SK-N-SH (cell line): ENCODE measurements at regions not wholly inside any gene's neighbourhood (a gene's known extent, or its start where the extent isn't known, plus 50 kb on each side); places are given as distances from the start of the nearest gene placed in this dataset.
"Not testable (repeated sequence)": the region's sequence is repeated elsewhere in the genome, so short reads cannot be mapped to it uniquely, and the experiment has no call there.

Source experiments
- CTCF ChIA-PET: fragments of 300-600, 350-600 bp; formaldehyde crosslinking; extraction: SDS; loops from one replicate; lab custom pipeline; 2021; lab: Yijun Ruan, JAX
- POLR2A ChIA-PET: fragments of 350-600 bp; sonication (Branson Sonifier 250); formaldehyde crosslinking; extraction: SDS; loops from one replicate; lab custom pipeline; 2020; ENCODE audit warnings: antibody characterized with exemption, inconsistent platforms; lab: Yijun Ruan, JAX
- DNase-seq: peaks from one replicate; pipeline ENCODE4 v3.0.0; 2012
- H2AFZ ChIP-seq: fragments of 200-600 bp; sonication (generic); 2 replicates; pipeline ENCODE4 v1.8.1; 2016; ENCODE audit warnings: antibody characterized with exemption, mild to moderate bottlenecking, low read depth
- H3F3A ChIP-seq: fragments of 200-600 bp; sonication (generic); replicated peaks from 2 replicates; pipeline ENCODE3; 2016; ENCODE audit warnings: antibody characterized with exemption, mild to moderate bottlenecking; ENCODE audit not compliant: insufficient read depth
- H3K27ac ChIP-seq, 2 experiments: fragments of 200-500 bp in 1 of 2; fragments of 200-600 bp in 1 of 2; sonication (Bioruptor generic) in 1 of 2; sonication (generic), shearing (Covaris generic) in 1 of 2; 2 replicates each; pipeline versions ENCODE4 v1.5.1 to v1.6.1; 2014 to 2016; ENCODE audit warnings: low read depth in 2 of 2, inconsistent platforms in 1 of 2, low read length in 1 of 2, mild to moderate bottlenecking in 1 of 2, mixed read lengths in 1 of 2
- H3K27me3 ChIP-seq: fragments of 200-600 bp; sonication (generic), shearing (Covaris generic); 2 replicates; pipeline ENCODE4 v1.6.1; 2016; ENCODE audit warnings: mixed run types; ENCODE audit not compliant: insufficient read depth
- H3K36me3 ChIP-seq, 2 experiments: fragments of 200-500 bp in 1 of 2; fragments of 200-600 bp in 1 of 2; sonication (Bioruptor generic) in 1 of 2; sonication (generic) in 1 of 2; replicated peaks in 1 of 2; 2 replicates each; pipeline versions ENCODE3 to v1.5.1; 2014 to 2016; ENCODE audit warnings: low read length in 1 of 2, mild to moderate bottlenecking in 1 of 2; ENCODE audit not compliant: insufficient read depth in 2 of 2, control insufficient read depth in 1 of 2
- H3K4me1 ChIP-seq, 2 experiments: fragments of 200-500 bp in 1 of 2; fragments of 200-600 bp in 1 of 2; sonication (Bioruptor generic) in 1 of 2; sonication (generic), shearing (Covaris generic) in 1 of 2; 2 replicates each; pipeline versions ENCODE4 v1.5.1 to v1.6.1; 2014 to 2016; ENCODE audit warnings: low read depth in 1 of 2, low read length in 1 of 2, mixed run types in 1 of 2; ENCODE audit not compliant: insufficient read depth in 2 of 2, control insufficient read depth in 1 of 2
- H3K4me2 ChIP-seq: fragments of 200-600 bp; sonication (generic), shearing (Covaris generic); 2 replicates; pipeline ENCODE4 v1.6.1; 2017; ENCODE audit warnings: mixed run types
- H3K4me3 ChIP-seq, 2 experiments: fragments of 200-500 bp in 1 of 2; fragments of 200-600 bp in 1 of 2; sonication (Bioruptor generic) in 1 of 2; sonication (generic), shearing (Covaris generic) in 1 of 2; 2 replicates each; pipeline versions ENCODE4 v1.5.1 to v1.8.1; 2014 to 2016; ENCODE audit warnings: low read depth in 2 of 2, inconsistent platforms in 1 of 2, low read length in 1 of 2, mild to moderate bottlenecking in 1 of 2, mixed read lengths in 1 of 2, moderate library complexity in 1 of 2
- H3K79me2 ChIP-seq: fragments of 200-600 bp; sonication (generic); 2 replicates; pipeline ENCODE4 v1.8.1; 2017; ENCODE audit warnings: mild to moderate bottlenecking; ENCODE audit not compliant: insufficient read depth
- H3K9ac ChIP-seq: fragments of 200-600 bp; sonication (generic); 2 replicates; pipeline ENCODE4 v1.6.1; 2017; ENCODE audit warnings: mixed run types
- H3K9me2 ChIP-seq: fragments of 200-600 bp; sonication (generic); 2 replicates; pipeline ENCODE4 v1.6.1; 2017; ENCODE audit warnings: mixed run types
- H3K9me3 ChIP-seq: fragments of 200-600 bp; sonication (generic); 2 replicates; pipeline ENCODE4 v1.6.1; 2017; ENCODE audit warnings: mixed run types, mild to moderate bottlenecking, moderate library complexity
- H4K20me1 ChIP-seq: fragments of 200-600 bp; sonication (generic); 2 replicates; pipeline ENCODE4 v1.6.1; 2017; ENCODE audit warnings: mild to moderate bottlenecking, mixed run types; ENCODE audit not compliant: insufficient read depth
- TAF1 ChIP-seq: IDR thresholded peaks from 2 replicates; pipeline ENCODE4 v1.6.1; 2012; ENCODE audit warnings: low read depth, mild to moderate bottlenecking, low read length, moderate library complexity, borderline replicate concordance
- WGBS: methylation state at CpG from one replicate; pipeline ENCODE4 v1.1.6; 2017; ENCODE audit warnings: low lambda C conversion rate; 5-methylcytosine and 5-hydroxymethylcytosine counted together
- TF ChIP-seq, protein P1 (sequence below): fragments of 150-350 bp; IDR thresholded peaks from 2 replicates; pipeline ENCODE4 v1.6.1; 2017; ENCODE audit warnings: antibody characterized with exemption, low read length, low read depth, borderline replicate concordance
- TF ChIP-seq, protein P2 (sequence below): IDR thresholded peaks from 2 replicates; pipeline ENCODE4; 2012

DNA sequence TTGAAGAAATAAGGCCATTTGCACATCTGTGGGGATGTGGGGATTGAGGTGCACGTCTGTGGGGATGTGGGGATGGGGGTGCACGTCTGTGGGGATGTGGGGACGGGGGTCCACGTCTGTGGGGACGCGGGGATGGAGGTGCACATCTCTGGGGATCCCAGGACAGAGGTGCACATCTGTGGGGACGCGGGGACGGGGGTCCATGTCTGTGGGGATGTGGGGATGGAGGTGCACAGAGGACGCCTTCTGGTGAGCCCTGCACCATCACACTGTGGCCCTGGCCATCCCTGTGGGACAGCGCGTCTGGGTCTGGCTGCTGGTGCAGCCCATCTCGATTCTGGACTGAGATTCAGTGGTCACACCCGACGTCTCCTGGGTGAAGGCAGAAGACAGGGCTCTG lies 161.4 kb downstream of the LAT start (continued):
- TF ChIP-seq, protein P1, sequence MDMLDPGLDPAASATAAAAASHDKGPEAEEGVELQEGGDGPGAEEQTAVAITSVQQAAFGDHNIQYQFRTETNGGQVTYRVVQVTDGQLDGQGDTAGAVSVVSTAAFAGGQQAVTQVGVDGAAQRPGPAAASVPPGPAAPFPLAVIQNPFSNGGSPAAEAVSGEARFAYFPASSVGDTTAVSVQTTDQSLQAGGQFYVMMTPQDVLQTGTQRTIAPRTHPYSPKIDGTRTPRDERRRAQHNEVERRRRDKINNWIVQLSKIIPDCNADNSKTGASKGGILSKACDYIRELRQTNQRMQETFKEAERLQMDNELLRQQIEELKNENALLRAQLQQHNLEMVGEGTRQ = no peak
- TF ChIP-seq, protein P2, sequence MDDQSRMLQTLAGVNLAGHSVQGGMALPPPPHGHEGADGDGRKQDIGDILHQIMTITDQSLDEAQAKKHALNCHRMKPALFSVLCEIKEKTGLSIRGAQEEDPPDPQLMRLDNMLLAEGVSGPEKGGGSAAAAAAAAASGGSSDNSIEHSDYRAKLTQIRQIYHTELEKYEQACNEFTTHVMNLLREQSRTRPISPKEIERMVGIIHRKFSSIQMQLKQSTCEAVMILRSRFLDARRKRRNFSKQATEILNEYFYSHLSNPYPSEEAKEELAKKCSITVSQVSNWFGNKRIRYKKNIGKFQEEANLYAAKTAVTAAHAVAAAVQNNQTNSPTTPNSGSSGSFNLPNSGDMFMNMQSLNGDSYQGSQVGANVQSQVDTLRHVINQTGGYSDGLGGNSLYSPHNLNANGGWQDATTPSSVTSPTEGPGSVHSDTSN = no peak
- no peak for TF ChIP-seq TAF1

DNA sequence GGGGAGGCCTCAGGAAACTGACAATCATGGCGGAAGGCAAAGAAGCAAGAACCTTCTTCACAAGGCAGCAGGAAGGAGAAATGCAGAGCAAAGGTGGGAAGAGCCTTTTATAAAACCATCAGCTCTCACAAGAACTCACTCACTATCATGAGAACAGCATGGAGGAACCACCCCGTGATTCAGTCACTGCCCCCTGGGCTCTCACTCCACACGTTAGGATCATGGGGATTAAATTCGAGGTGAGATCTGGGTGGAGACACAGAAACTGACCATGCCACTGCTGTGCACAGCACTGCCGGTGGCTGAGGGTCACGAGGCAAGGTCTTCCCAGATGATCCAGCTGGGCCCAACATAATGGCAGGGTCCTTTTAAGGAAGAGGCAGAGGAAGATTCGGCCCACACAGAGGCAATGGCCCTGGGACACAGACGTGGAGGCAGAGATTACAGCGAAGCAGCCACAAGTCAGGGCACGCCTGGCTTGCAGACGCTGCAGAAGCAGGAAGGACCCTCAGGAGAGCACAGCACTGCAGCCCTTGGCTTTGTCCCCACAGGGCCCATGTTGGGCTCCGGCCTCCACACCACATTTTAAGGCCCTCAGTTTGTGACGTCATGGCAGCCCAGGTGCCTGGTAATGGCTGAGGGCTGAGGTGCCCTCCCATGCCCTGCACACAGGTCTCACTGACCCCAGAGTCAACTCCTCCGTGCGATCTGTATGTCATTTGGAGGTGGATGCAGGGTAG lies 160.8 kb downstream of the LAT start:
- H3K9ac ChIP-seq, H3K79me2 ChIP-seq, H3F3A ChIP-seq, H3K9me3 ChIP-seq, H4K20me1 ChIP-seq, CTCF ChIA-PET, H3K4me1 ChIP-seq, H3K4me2 ChIP-seq, H3K4me3 ChIP-seq, H2AFZ ChIP-seq, H3K27me3 ChIP-seq, H3K9me2 ChIP-seq, DNase-seq, POLR2A ChIA-PET, H3K36me3 ChIP-seq, H3K27ac ChIP-seq: not testable (repeated sequence)
- WGBS = 87% methylated on average over 6 of the region's 15 CpGs

DNA sequence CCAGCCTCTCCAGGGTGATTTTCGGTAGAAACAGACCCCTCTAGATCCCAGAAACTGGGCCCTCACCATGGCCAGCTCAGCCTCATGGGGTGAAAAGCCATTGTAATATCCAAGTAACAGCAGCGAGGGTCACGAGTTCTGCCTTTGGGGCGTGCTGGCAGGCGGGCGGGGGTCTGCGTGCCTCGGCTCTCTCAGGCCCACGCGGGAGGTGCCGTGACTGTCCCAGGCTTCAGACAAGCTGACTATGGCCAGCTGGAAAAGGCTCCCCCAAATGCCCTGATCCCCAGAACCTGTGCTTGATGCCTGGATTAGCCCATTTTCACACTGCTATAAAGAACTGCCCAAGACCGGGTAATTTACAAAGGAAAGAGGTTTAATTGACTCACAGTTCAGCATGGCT lies 160.2 kb downstream of the LAT start:
- H3K79me2 ChIP-seq, POLR2A ChIA-PET, H3K4me1 ChIP-seq, DNase-seq, H3K4me3 ChIP-seq, CTCF ChIA-PET, H2AFZ ChIP-seq, H3K27me3 ChIP-seq, H3F3A ChIP-seq, H4K20me1 ChIP-seq, H3K9ac ChIP-seq, H3K9me3 ChIP-seq, H3K4me2 ChIP-seq, H3K36me3 ChIP-seq, H3K27ac ChIP-seq, H3K9me2 ChIP-seq: not testable (repeated sequence)
- WGBS = 100% methylated on average over 1 of the region's 12 CpGs

DNA sequence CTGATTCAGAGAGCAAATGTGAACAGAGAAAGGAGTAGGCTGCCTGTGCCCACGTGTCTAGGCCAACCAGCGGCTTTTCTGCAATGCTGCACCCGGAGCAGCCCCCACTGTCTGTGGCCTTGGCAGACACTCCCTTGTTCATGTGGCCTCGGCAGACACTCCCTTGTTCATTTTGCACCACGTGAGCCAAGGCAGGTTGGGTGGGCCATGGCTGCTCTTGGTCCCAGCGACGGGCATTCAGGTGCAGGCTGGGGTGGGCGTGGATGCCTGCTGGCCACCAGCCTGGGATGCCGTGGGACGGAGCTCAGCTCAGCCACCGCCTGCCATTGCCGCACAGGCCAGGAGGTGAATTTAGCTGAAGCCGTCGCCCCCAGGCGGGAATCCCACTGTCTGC lies 159.8 kb downstream of the LAT start:
- H3F3A ChIP-seq, H3K4me3 ChIP-seq, H3K36me3 ChIP-seq, H3K4me2 ChIP-seq, H3K79me2 ChIP-seq, H4K20me1 ChIP-seq, H2AFZ ChIP-seq, POLR2A ChIA-PET, DNase-seq, H3K9me2 ChIP-seq, H3K27me3 ChIP-seq, H3K9ac ChIP-seq, H3K27ac ChIP-seq, CTCF ChIA-PET, H3K9me3 ChIP-seq: not testable (repeated sequence)
- H3K4me1 ChIP-seq = peaks cover 0 to 14% of the 10 kb centered on the region in 2 experiments; a peak in 1 of 4 replicates
- WGBS = 63% methylated on average over 4 of the region's 15 CpGs

DNA sequence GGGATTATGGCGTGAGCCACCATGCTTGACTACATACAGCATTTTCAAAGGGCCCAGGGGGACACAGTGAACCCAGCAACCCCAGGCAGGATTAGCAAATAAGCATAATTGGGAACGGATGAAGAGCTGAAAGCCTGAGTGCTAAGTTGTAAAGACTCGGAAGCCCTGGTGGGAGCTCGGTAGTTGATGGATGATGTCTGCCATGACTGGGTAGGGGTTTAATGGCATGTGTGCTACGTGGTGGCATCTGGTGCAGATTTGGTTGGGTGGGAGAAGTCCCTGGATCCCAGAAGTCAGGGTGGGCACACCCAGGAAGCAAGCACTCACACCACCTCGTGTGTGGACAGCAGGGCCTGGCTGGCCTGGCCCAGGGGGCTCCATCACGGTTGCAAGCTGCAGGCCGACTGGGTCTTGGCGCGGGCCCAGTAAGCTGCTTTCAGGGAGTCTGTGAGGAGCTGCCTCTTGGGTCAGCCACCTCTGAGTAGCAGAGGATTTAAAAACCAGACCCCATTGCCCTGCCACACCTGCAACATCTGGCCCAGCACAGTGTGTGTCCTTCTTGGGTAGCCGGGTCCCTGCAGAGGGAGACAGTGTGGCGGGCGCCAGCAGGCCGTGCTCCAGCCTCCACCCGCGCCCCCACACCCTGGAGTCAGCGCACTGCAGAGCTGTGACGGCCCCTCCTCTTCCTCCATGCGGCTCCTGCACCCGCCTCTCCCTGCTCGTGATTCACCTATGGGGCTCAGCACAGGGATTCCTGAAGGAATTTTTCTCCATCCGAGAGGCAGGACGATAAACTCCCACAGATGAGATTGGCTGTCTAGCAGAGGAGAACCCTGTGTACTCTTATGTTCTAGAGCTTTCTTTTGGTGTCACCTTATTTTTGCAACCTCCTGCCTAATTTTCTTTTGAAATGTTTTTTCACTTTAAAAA lies 159.2 kb downstream of the LAT start:
- H3K27me3 ChIP-seq, POLR2A ChIA-PET, H3K4me3 ChIP-seq, H3K27ac ChIP-seq, H3K9me3 ChIP-seq, H3K36me3 ChIP-seq, H3F3A ChIP-seq, H3K4me2 ChIP-seq, H3K79me2 ChIP-seq, H3K9me2 ChIP-seq, H3K9ac ChIP-seq, CTCF ChIA-PET, DNase-seq, H2AFZ ChIP-seq, H4K20me1 ChIP-seq: not testable (repeated sequence)
- WGBS = 83% methylated on average over 12 of the region's 23 CpGs
- H3K4me1 ChIP-seq = peaks cover 0 to 20% of the 10 kb centered on the region in 2 experiments; a peak in 1 of 4 replicates

DNA sequence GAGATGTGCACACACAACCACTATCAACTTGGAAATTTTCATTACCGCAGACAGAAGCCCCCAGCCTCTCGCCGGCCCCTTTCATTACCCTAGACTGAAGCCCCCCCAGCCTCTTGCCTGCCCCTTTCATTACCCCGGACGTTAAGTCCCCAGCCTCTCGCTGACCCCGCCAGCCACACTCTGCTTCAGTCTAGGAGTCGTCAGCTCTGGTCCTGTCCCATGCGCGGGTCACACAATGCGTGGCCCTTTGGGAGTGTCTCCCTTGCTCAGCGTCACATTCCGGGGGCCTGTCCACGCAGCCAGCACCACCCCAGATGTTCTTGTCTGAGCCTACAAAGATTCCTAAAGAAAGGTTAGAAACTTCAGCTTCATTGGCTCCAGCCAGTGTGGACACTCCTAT lies 157.7 kb downstream of the LAT start:
- H3K27me3 ChIP-seq, H3K4me3 ChIP-seq, H2AFZ ChIP-seq, H3F3A ChIP-seq, H3K9me2 ChIP-seq, H3K4me2 ChIP-seq, H3K27ac ChIP-seq, H3K36me3 ChIP-seq, H3K9me3 ChIP-seq, H4K20me1 ChIP-seq, POLR2A ChIA-PET, H3K79me2 ChIP-seq, H3K9ac ChIP-seq, DNase-seq, CTCF ChIA-PET: not testable (repeated sequence)
- WGBS = 87% methylated on average over 14 of the region's 14 CpGs
- peaks cover 0 to 28% of the 10 kb centered on the region in 2 experiments; a peak in 1 of 4 replicates for H3K4me1 ChIP-seq
